ENCODE measurements at regions not wholly inside any gene's neighbourhood (a gene's known extent, or its start where the extent isn't known, plus 50 kb on each side); places are given as distances from the start of the nearest gene placed in this dataset.

DNA sequence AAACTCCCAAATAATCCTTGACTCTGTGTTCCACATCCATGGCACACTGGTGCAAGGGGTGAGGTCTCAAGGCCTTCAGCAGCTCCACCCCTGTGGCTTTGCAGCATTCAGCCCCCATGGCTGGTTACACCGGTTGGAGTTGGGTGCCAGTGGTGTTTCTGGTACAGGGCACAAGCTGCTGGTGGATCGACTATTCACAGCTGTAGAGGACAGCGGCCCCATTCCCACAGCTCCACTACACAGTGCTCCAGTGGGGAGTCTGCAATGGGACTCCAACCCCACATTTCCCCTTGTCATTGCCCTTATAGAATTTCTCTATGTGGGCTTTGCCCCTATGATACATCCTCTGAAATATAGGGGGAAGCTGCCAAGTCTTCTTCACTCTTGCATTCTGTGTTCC is 64.3 kb upstream of the SGO1 start:
- H3K4me1 ChIP-seq (ENCODE audit: control insufficient read depth, insufficient read depth, low read length): no peaks in the 10 kb centered on the region
- no peaks in the 10 kb centered on the region for H3K36me3 ChIP-seq (ENCODE audit: control insufficient read depth, insufficient read depth, low read length)
- H3K27me3 ChIP-seq (ENCODE audit: control insufficient read depth, insufficient read depth, low read length): no peaks in the 10 kb centered on the region
- ChIA-PET CTCF (no interaction called here), POLR2A (no interaction called here)
- ATAC-seq (no peak), DNase-seq (ENCODE audit: low read depth, low spot score) (no peak)
- intact Hi-C loops (cut with micrococcal nuclease; ENCODE audit: unreplicated experiment): no loop called here
- BruUV-seq (replicated peaks): no TSS peak
- H3K4me3 ChIP-seq (ENCODE audit: low read depth in 2 of 2, low read length in 2 of 2): no peak overlapping the region
- in situ Hi-C loops (cut with HindIII; ENCODE audit: low pct_unique_long_range_greater_than_20kb, low sequenced_read_pairs): no loop called here
- TF ChIP-seq, protein P1, sequence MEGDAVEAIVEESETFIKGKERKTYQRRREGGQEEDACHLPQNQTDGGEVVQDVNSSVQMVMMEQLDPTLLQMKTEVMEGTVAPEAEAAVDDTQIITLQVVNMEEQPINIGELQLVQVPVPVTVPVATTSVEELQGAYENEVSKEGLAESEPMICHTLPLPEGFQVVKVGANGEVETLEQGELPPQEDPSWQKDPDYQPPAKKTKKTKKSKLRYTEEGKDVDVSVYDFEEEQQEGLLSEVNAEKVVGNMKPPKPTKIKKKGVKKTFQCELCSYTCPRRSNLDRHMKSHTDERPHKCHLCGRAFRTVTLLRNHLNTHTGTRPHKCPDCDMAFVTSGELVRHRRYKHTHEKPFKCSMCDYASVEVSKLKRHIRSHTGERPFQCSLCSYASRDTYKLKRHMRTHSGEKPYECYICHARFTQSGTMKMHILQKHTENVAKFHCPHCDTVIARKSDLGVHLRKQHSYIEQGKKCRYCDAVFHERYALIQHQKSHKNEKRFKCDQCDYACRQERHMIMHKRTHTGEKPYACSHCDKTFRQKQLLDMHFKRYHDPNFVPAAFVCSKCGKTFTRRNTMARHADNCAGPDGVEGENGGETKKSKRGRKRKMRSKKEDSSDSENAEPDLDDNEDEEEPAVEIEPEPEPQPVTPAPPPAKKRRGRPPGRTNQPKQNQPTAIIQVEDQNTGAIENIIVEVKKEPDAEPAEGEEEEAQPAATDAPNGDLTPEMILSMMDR (IDR thresholded peaks at IDR 0.05): no peak
- TF ChIP-seq SIN3A (IDR thresholded peaks at IDR 0.05; ENCODE audit: borderline replicate concordance, insufficient read depth, low read depth, low read length): no peak
- TF ChIP-seq TCF7L2 (IDR thresholded peaks at IDR 0.05; ENCODE audit: low read depth, low read length): no peak
- no peak for TF ChIP-seq POLR2AphosphoS5 (IDR thresholded peaks at IDR 0.05; ENCODE audit: low read depth, low read length)
- TF ChIP-seq, protein P2, sequence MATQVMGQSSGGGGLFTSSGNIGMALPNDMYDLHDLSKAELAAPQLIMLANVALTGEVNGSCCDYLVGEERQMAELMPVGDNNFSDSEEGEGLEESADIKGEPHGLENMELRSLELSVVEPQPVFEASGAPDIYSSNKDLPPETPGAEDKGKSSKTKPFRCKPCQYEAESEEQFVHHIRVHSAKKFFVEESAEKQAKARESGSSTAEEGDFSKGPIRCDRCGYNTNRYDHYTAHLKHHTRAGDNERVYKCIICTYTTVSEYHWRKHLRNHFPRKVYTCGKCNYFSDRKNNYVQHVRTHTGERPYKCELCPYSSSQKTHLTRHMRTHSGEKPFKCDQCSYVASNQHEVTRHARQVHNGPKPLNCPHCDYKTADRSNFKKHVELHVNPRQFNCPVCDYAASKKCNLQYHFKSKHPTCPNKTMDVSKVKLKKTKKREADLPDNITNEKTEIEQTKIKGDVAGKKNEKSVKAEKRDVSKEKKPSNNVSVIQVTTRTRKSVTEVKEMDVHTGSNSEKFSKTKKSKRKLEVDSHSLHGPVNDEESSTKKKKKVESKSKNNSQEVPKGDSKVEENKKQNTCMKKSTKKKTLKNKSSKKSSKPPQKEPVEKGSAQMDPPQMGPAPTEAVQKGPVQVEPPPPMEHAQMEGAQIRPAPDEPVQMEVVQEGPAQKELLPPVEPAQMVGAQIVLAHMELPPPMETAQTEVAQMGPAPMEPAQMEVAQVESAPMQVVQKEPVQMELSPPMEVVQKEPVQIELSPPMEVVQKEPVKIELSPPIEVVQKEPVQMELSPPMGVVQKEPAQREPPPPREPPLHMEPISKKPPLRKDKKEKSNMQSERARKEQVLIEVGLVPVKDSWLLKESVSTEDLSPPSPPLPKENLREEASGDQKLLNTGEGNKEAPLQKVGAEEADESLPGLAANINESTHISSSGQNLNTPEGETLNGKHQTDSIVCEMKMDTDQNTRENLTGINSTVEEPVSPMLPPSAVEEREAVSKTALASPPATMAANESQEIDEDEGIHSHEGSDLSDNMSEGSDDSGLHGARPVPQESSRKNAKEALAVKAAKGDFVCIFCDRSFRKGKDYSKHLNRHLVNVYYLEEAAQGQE (IDR thresholded peaks at IDR 0.05; ENCODE audit: insufficient read depth in 1 of 2, low read depth in 2 of 2, low read length in 1 of 2): no peak
- no peaks in the 10 kb centered on the region for H3K9me3 ChIP-seq (ENCODE audit: control insufficient read depth, insufficient read depth, low read depth, low read length)
- no peak overlapping the region for H3K27ac ChIP-seq (ENCODE audit: low read length)

DNA sequence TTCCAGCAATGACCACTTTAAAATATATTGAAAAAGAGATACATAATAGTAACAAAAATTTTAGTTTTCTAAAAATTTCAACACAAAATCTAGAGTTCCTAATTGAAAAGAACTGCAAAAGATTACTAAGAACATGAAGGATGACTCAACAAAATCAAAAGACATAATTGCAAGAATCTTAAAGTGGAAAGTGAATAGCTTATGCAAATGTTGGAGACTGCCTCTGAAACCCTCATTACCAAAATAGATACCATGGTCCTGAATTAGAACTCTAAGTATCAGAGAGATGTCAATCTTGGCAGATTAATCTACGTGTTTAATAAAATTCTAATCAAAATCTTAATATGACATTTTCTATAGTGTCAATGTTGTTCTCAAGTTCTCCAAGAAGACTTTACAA is 60.7 kb upstream of the SGO1 start:
- POLR2A ChIA-PET: no interaction called here
- intact Hi-C loops (cut with micrococcal nuclease; ENCODE audit: unreplicated experiment): no loop called here
- TF ChIP-seq, protein P2 (IDR thresholded peaks at IDR 0.05; ENCODE audit: insufficient read depth in 1 of 2, low read depth in 2 of 2, low read length in 1 of 2): no peak
- no peak for TF ChIP-seq TCF7L2 (IDR thresholded peaks at IDR 0.05; ENCODE audit: low read depth, low read length)
- no peak for TF ChIP-seq POLR2AphosphoS5 (IDR thresholded peaks at IDR 0.05; ENCODE audit: low read depth, low read length)
- TF ChIP-seq SIN3A (IDR thresholded peaks at IDR 0.05; ENCODE audit: borderline replicate concordance, insufficient read depth, low read depth, low read length): no peak
- TF ChIP-seq, protein P1 (IDR thresholded peaks at IDR 0.05): no peak

More for the DNA sequence above, 60.7 kb upstream of the SGO1 start:
- Histone ChIP-seq H3K36me3 (ENCODE audit: control insufficient read depth, insufficient read depth, low read length) (no peaks in the 10 kb centered on the region), H3K4me3 (ENCODE audit: low read depth in 2 of 2, low read length in 2 of 2) (no peak overlapping the region), H3K27ac (ENCODE audit: low read length) (no peak overlapping the region), H3K27me3 (ENCODE audit: control insufficient read depth, insufficient read depth, low read length) (no peaks in the 10 kb centered on the region), H3K4me1 (ENCODE audit: control insufficient read depth, insufficient read depth, low read length) (no peaks in the 10 kb centered on the region), H3K9me3 (ENCODE audit: control insufficient read depth, insufficient read depth, low read depth, low read length) (no peaks in the 10 kb centered on the region)
- in situ Hi-C loops (cut with HindIII; ENCODE audit: low pct_unique_long_range_greater_than_20kb, low sequenced_read_pairs): no loop called here
- ATAC-seq: no peak
- CTCF ChIA-PET: no interaction called here
- BruUV-seq (replicated peaks): no TSS peak
- DNase-seq (ENCODE audit: low read depth, low spot score): no peak

Data from Panc1 (cell line).